ENCODE measurements at regions not wholly inside any gene's neighbourhood (a gene's known extent, or its start where the extent isn't known, plus 50 kb on each side); places are given as distances from the start of the nearest gene placed in this dataset.

DNA sequence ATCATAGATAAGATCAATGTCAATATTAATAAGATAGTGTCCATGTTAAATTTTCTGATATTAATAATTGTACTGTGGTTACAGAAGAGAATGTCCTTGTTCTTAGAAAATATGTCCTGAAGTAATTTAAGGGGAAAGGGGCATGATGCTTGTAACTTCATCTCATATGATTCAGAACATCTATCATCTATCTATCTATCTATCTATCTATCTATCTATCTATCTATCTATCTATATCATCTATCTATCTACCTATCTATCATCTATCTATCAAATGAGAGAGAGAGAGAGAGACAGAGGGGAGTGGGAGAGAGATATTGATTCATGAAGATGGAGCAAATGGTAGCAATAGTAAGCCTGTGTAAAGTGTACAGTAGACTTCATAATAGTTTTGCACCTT, 124.8 kb upstream of the FAT1 start:
- no peak overlapping the region for H3K4ac ChIP-seq (ENCODE audit: low read depth, low read length)

More for the DNA sequence above, 124.8 kb upstream of the FAT1 start:
- no peak overlapping the region for H2BK20ac ChIP-seq (ENCODE audit: low read depth, low read length, poor library complexity, severe bottlenecking)
- Mint-ChIP-seq H3K4me3 (no peak overlapping the region), H3K27me3 (ENCODE audit: low read depth) (no peaks in the 10 kb centered on the region), H3K36me3 (ENCODE audit: insufficient read depth in 1 of 3, low read depth in 3 of 3) (peaks cover 2 to 19% (median 10%) of the 10 kb centered on the region in 3 experiments; a peak in 5 of 7 replicates), H3K9me3 (peaks cover 14 to 20% of the 10 kb centered on the region in 2 experiments), H3K4me1 (peaks cover 8 to 9% of the 10 kb centered on the region in 2 experiments), H3K27ac (no peak overlapping the region)
- no peaks in the 10 kb centered on the region for H3K9me3 ChIP-seq (ENCODE audit: control insufficient read depth, low read depth, low read length)
- H4K20me1 ChIP-seq (ENCODE audit: control insufficient read depth, insufficient read depth, insufficient read length) = no peaks in the 10 kb centered on the region
- no peak overlapping the region for H4K8ac ChIP-seq (replicated peaks; ENCODE audit: insufficient read length, low read depth, low read length)
- no peaks in the 10 kb centered on the region for H3K79me1 ChIP-seq (ENCODE audit: insufficient read depth, low read depth, low read length, poor library complexity, severe bottlenecking)
- no peak overlapping the region for H2AFZ ChIP-seq (ENCODE audit: low read length)
- no peak overlapping the region for H3K27ac ChIP-seq (ENCODE audit: insufficient read length, low read depth, low read length)
- no peak for TF ChIP-seq CTCF (conservative IDR thresholded peaks at IDR 0.05)
- H2BK120ac ChIP-seq (ENCODE audit: low read depth, low read length, poor library complexity, severe bottlenecking) = no peak overlapping the region
- no peaks in the 10 kb centered on the region for H3K4me1 ChIP-seq (ENCODE audit: insufficient read depth, low read length)
- no peaks in the 10 kb centered on the region for H3K27me3 ChIP-seq (ENCODE audit: insufficient read depth, low read length)
- H3K18ac ChIP-seq (ENCODE audit: insufficient read length, low read depth, low read length) = no peak overlapping the region
- no peak overlapping the region for H2AK5ac ChIP-seq (ENCODE audit: insufficient read length, low read length)
- no peak overlapping the region for H3K23ac ChIP-seq (ENCODE audit: insufficient read length, low read depth, low read length)
- no peaks in the 10 kb centered on the region for H3K79me2 ChIP-seq (ENCODE audit: insufficient read depth, low read length)
- H4K91ac ChIP-seq (ENCODE audit: insufficient read length, low read depth, low read length) = no peak overlapping the region
- H3K9ac ChIP-seq (ENCODE audit: extremely low read depth, insufficient read length, low read length) = no peak overlapping the region
- no peak overlapping the region for H3T11ph ChIP-seq (ENCODE audit: low read length)
- no peak overlapping the region for H4K5ac ChIP-seq (ENCODE audit: insufficient read length, low read depth, low read length)
- DNase-seq = no peak
- no peak overlapping the region for H2BK15ac ChIP-seq (ENCODE audit: low read depth, low read length)
- H2BK5ac ChIP-seq (ENCODE audit: insufficient read length, low read length) = no peak overlapping the region
- H2BK12ac ChIP-seq (ENCODE audit: insufficient read length, low read depth, low read length) = no peak overlapping the region
- H3K23me2 ChIP-seq (ENCODE audit: insufficient read length, low read depth, low read length, poor library complexity, severe bottlenecking) = no peaks in the 10 kb centered on the region
- H3K56ac ChIP-seq (ENCODE audit: insufficient read length, low read depth, low read length) = no peak overlapping the region
- no peak overlapping the region for H3K4me2 ChIP-seq (ENCODE audit: insufficient read depth, insufficient read length, low read length)
- H3K14ac ChIP-seq (ENCODE audit: insufficient read depth, low read length) = no peak overlapping the region
